Activated CD8-positive, alpha-beta T cell treated with anti-CD3 and anti-CD28 coated beads for 36 hours (primary cell): ENCODE measurements at regions not wholly inside any gene's neighbourhood (a gene's known extent, or its start where the extent isn't known, plus 50 kb on each side); places are given as distances from the start of the nearest gene placed in this dataset.

ENCODE experiments used
- ATAC-seq: fragments of 200-7000 bp; cut with Tn5 transposase; one replicate; pipeline ENCODE4 v1.10.0; 2021; ENCODE audit warnings: mild to moderate bottlenecking, moderate library complexity
- CTCF ChIA-PET: fragments of 350-600 bp; sonication (Branson Sonifier 250); formaldehyde crosslinking; loops from one replicate; lab custom pipeline; 2021; ENCODE audit warnings: antibody characterized with exemption; lab: Charles Lee
- POLR2A ChIA-PET: fragments of 350-600 bp; sonication (Branson Sonifier 250); formaldehyde crosslinking; loops from one replicate; lab custom pipeline; 2021; ENCODE audit warnings: antibody characterized with exemption; lab: Charles Lee
- DNase-seq: peaks from one replicate; pipeline ENCODE4 v3.0.0-alpha.2; 2020
- H3K27ac Mint-ChIP-seq: one replicate; pipeline ENCODE4 v1.8.0; 2021; ENCODE audit warnings: mild to moderate bottlenecking, mixed read lengths
- H3K27me3 Mint-ChIP-seq: one replicate; pipeline ENCODE4 v1.8.0; 2021; ENCODE audit warnings: mixed read lengths
- H3K36me3 Mint-ChIP-seq: one replicate; pipeline ENCODE4 v1.8.0; 2021; ENCODE audit warnings: low read depth, mixed read lengths
- H3K4me1 Mint-ChIP-seq: one replicate; pipeline ENCODE4 v1.8.0; 2021; ENCODE audit warnings: low read depth, mixed read lengths
- H3K4me3 Mint-ChIP-seq: one replicate; pipeline ENCODE4 v1.8.0; 2021; ENCODE audit warnings: mild to moderate bottlenecking, moderate library complexity, mixed read lengths
- H3K9me3 Mint-ChIP-seq: one replicate; pipeline ENCODE4 v1.8.0; 2021; ENCODE audit warnings: mixed read lengths
- CTCF ChIP-seq: fragments of 200-600 bp; IDR thresholded peaks from one replicate; pipeline ENCODE4 v1.8.0; 2022; ENCODE audit warnings: antibody characterized with exemption, mild to moderate bottlenecking
- intact Hi-C: fragments of 100-400 bp; cut with micrococcal nuclease; formaldehyde crosslinking; loops from one replicate; pipeline ENCODE4 v1.10.0; 2022

- ATAC-seq (no peak), DNase-seq (no peak)
- Mint-ChIP-seq H3K9me3 (no peaks in the 10 kb centered on the region), H3K4me3 (no peak overlapping the region), H3K36me3 (no peaks in the 10 kb centered on the region), H3K27me3 (no peaks in the 10 kb centered on the region), H3K27ac (no peak overlapping the region), H3K4me1 (no peaks in the 10 kb centered on the region)
- no peak for TF ChIP-seq CTCF
- POLR2A ChIA-PET = no interaction called here
- intact Hi-C loops = no loop called here
- CTCF ChIA-PET = interaction anchor here (0.7 kb wide), 1 partner anchor 1002 kb away, joined by 3 read pairs; no protein-coding TSS in a partner anchor
These were observed 461.6 kb downstream of the RASEF start for GRCh38 chr9:82601293-82601771.

GRCh38 chr9:82604947-82605656, 457.8 kb downstream of the RASEF start:
- Mint-ChIP-seq H3K9me3 (no peaks in the 10 kb centered on the region), H3K4me1 (no peaks in the 10 kb centered on the region), H3K4me3 (no peak overlapping the region), H3K27me3 (no peaks in the 10 kb centered on the region), H3K36me3 (no peaks in the 10 kb centered on the region), H3K27ac (no peak overlapping the region)
- DNase-seq (no peak), ATAC-seq (no peak)
- ChIA-PET POLR2A (no interaction called here), CTCF (no interaction called here)
- intact Hi-C loops = no loop called here
- no peak for TF ChIP-seq CTCF

GRCh38 chr9:82605657-82606031, 457.3 kb downstream of the RASEF start:
- TF ChIP-seq CTCF = no peak
- no peak for ATAC-seq
- no peaks in the 10 kb centered on the region for H3K9me3 Mint-ChIP-seq
- H3K27ac Mint-ChIP-seq = no peak overlapping the region
- H3K4me3 Mint-ChIP-seq = no peak overlapping the region
- intact Hi-C loops = no loop called here
- DNase-seq = no peak
- CTCF ChIA-PET = interaction anchor here (0.7 kb wide), 1 partner anchor 223 kb away, joined by 3 read pairs; no protein-coding TSS in a partner anchor
- no peaks in the 10 kb centered on the region for H3K4me1 Mint-ChIP-seq
- H3K36me3 Mint-ChIP-seq = no peaks in the 10 kb centered on the region
- no peaks in the 10 kb centered on the region for H3K27me3 Mint-ChIP-seq
- POLR2A ChIA-PET = no interaction called here

GRCh38 chr9:82606071-82606470, 456.9 kb downstream of the RASEF start:
- ATAC-seq (no peak), DNase-seq (no peak)
- Mint-ChIP-seq H3K9me3 (no peaks in the 10 kb centered on the region), H3K27ac (no peak overlapping the region), H3K27me3 (no peaks in the 10 kb centered on the region), H3K4me3 (no peak overlapping the region), H3K36me3 (no peaks in the 10 kb centered on the region), H3K4me1 (no peaks in the 10 kb centered on the region)
- intact Hi-C loops = no loop called here
- CTCF ChIA-PET = interaction anchor here (0.7 to 1.3 kb wide), 2 partner anchors 224 to 273 kb away, joined by 3 read pairs; no protein-coding TSS in a partner anchor
- no peak for TF ChIP-seq CTCF
- POLR2A ChIA-PET = no interaction called here
